Natural killer cell (primary cell): ENCODE measurements at regions not wholly inside any gene's neighbourhood (a gene's known extent, or its start where the extent isn't known, plus 50 kb on each side); places are given as distances from the start of the nearest gene placed in this dataset.

ENCODE experiments used
- ATAC-seq, 3 donors: fragments of 150-1000 bp in 2 of 3; fragments of 200-7000 bp in 1 of 3; cut with Tn5 transposase; 1 replicate in 1 of 3; 2 replicates in 2 of 3; pipeline ENCODE4 v1.10.0; 2021; ENCODE audit warnings: mild to moderate bottlenecking in 2 of 3, moderate library complexity in 2 of 3
- DNase-seq, 2 donors: peaks; one replicate each; pipeline versions ENCODE4 v3.0.0 to v3.0.0-alpha.2; 2013 to 2021; ENCODE audit warnings: mixed read lengths in 1 of 2
- H3K27ac ChIP-seq: one replicate; pipeline ENCODE4 v1.5.1; 2013; ENCODE audit warnings: mild to moderate bottlenecking, low read length
- H3K27me3 ChIP-seq: one replicate; pipeline ENCODE4 v1.6.1; 2013; ENCODE audit warnings: low read length; ENCODE audit not compliant: control insufficient read depth, insufficient read depth
- H3K36me3 ChIP-seq: one replicate; pipeline ENCODE4 v1.6.1; 2013; ENCODE audit warnings: low read length; ENCODE audit not compliant: control insufficient read depth, insufficient read depth
- H3K4me1 ChIP-seq: one replicate; pipeline ENCODE4 v1.6.1; 2013; ENCODE audit warnings: low read length; ENCODE audit not compliant: control insufficient read depth, insufficient read depth
- H3K4me3 ChIP-seq: one replicate; pipeline ENCODE4 v1.5.1; 2013; ENCODE audit warnings: low read length
- H3K9me3 ChIP-seq: one replicate; pipeline ENCODE4 v1.6.1; 2013; ENCODE audit warnings: low read length; ENCODE audit not compliant: control insufficient read depth, insufficient read depth
- H3K27ac Mint-ChIP-seq, 2 donors: one replicate each; pipeline ENCODE4 v1.8.0; 2022; ENCODE audit warnings: mild to moderate bottlenecking in 2 of 2, mixed read lengths in 2 of 2, moderate library complexity in 1 of 2
- H3K27me3 Mint-ChIP-seq, 2 donors: one replicate each; pipeline ENCODE4 v1.8.0; 2022; ENCODE audit warnings: low read depth in 2 of 2, mixed read lengths in 2 of 2
- H3K36me3 Mint-ChIP-seq: one replicate; pipeline ENCODE4 v1.8.0; 2022; ENCODE audit warnings: mixed read lengths
- H3K4me1 Mint-ChIP-seq, 2 donors: one replicate each; pipeline ENCODE4 v1.8.0; 2022; ENCODE audit warnings: mixed read lengths in 2 of 2
- H3K4me3 Mint-ChIP-seq: one replicate; pipeline ENCODE4 v1.8.0; 2022; ENCODE audit warnings: mild to moderate bottlenecking, moderate library complexity, mixed read lengths
- H3K9me3 Mint-ChIP-seq, 2 donors: one replicate each; pipeline ENCODE4 v1.8.0; 2022; ENCODE audit warnings: mixed read lengths in 2 of 2
- WGBS: methylation state at CpG from one replicate; pipeline ENCODE4 v1.1.7; 2013; ENCODE audit warnings: missing lambda C conversion rate; ENCODE audit not compliant: insufficient coverage; 5-methylcytosine and 5-hydroxymethylcytosine counted together
- intact Hi-C: fragments of 100-400 bp; cut with micrococcal nuclease; formaldehyde crosslinking; loops from one replicate; pipeline ENCODE4 v1.14.2; 2022
- TF ChIP-seq, protein P1 (sequence below): fragments of 200-600 bp; IDR thresholded peaks from one replicate; pipeline ENCODE4 v1.8.0; 2022; ENCODE audit warnings: antibody characterized with exemption

DNA sequence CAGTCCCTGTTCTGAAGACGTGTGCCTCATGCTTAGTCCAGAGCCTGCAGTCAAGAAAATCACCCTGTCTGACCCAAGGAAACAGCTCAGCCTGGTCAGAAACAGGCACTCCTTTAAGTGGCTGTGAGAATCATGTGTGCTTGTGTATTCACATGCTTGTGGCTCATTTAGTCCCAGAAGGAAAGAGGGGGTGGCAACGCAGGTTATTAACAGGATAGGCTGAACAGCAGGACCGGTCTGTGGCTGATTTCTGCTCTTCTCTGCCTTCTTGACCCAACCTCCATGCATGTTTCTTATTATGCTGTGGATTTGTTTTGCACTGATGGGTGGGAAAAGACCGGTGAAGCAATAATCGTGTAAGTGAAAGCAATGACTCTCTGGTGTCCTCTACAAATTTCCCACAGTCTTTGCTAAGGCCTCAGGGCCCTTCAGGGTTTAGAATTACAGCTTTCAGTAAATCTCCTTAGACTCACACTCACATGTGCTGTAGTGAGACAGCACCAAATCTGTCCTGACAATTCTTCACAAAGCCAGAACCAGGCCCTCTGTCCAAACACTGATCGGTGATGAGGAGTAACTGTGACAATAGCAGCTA, 288.1 kb downstream of the ETS1 start:
- Mint-ChIP-seq H3K4me1 (peaks cover 82 to 91% of the 10 kb centered on the region in 2 donors), H3K27ac (peak overlapping the region; percentile 96 to 99), H3K27me3 (no peaks in the 10 kb centered on the region), H3K4me3 (peak overlapping the region; percentile 70), H3K9me3 (no peaks in the 10 kb centered on the region), H3K36me3 (no peaks in the 10 kb centered on the region)
- TF ChIP-seq, protein P1, sequence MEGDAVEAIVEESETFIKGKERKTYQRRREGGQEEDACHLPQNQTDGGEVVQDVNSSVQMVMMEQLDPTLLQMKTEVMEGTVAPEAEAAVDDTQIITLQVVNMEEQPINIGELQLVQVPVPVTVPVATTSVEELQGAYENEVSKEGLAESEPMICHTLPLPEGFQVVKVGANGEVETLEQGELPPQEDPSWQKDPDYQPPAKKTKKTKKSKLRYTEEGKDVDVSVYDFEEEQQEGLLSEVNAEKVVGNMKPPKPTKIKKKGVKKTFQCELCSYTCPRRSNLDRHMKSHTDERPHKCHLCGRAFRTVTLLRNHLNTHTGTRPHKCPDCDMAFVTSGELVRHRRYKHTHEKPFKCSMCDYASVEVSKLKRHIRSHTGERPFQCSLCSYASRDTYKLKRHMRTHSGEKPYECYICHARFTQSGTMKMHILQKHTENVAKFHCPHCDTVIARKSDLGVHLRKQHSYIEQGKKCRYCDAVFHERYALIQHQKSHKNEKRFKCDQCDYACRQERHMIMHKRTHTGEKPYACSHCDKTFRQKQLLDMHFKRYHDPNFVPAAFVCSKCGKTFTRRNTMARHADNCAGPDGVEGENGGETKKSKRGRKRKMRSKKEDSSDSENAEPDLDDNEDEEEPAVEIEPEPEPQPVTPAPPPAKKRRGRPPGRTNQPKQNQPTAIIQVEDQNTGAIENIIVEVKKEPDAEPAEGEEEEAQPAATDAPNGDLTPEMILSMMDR, result no peak
- Histone ChIP-seq H3K36me3 (no peaks in the 10 kb centered on the region), H3K27ac (peak overlapping the region; percentile 88), H3K9me3 (no peaks in the 10 kb centered on the region), H3K4me1 (peaks cover 33% of the 10 kb centered on the region), H3K4me3 (no peak overlapping the region), H3K27me3 (no peaks in the 10 kb centered on the region)
- DNase-seq, result peak in 1 of 2 donors; percentile 40
- intact Hi-C loops, result loop anchor here (10.0 kb wide), 1 partner anchor 536 kb away; no protein-coding TSS in a partner anchor
- 41% methylated on average over 6 of the region's 6 CpGs for WGBS
- ATAC-seq, result peak in 2 of 3 donors; percentile 8 to 9

DNA sequence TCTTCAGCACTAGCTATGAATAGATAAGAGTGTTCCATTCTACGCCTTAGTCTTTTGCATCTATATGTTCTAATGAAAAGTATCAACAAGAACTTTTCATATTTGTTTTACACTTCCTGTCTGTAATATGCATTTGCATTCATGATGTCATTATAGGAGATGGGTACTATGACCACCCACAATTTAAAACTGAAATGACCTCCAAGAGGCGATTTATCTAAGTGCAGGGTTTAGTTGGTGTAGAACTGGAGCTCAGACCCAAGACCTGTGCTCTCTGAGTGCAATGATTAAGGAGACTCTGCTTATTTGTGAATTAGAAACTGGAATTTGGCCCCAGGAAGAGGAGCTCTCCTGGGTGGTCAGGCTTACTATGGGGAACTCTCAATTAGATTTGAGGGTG, 289.1 kb downstream of the ETS1 start:
- Histone ChIP-seq H3K9me3 (no peaks in the 10 kb centered on the region), H3K4me3 (no peak overlapping the region), H3K4me1 (peaks cover 25% of the 10 kb centered on the region), H3K27ac (peak overlapping the region; percentile 88), H3K27me3 (no peaks in the 10 kb centered on the region), H3K36me3 (no peaks in the 10 kb centered on the region)
- H3K4me3 Mint-ChIP-seq, result peak overlapping the region; percentile 70
- H3K27ac Mint-ChIP-seq, result peak overlapping the region; percentile 96 to 99
- intact Hi-C loops, result loop anchor here (10.0 kb wide), 1 partner anchor 537 kb away; no protein-coding TSS in a partner anchor
- DNase-seq, result no peak
- WGBS, result 83% methylated on average over 1 of the region's 2 CpGs
- no peaks in the 10 kb centered on the region for H3K36me3 Mint-ChIP-seq
- TF ChIP-seq, protein P1, result no peak
- no peaks in the 10 kb centered on the region for H3K9me3 Mint-ChIP-seq
- ATAC-seq, result no peak
- H3K27me3 Mint-ChIP-seq, result no peaks in the 10 kb centered on the region
- H3K4me1 Mint-ChIP-seq, result peaks cover 76 to 86% of the 10 kb centered on the region in 2 donors

DNA sequence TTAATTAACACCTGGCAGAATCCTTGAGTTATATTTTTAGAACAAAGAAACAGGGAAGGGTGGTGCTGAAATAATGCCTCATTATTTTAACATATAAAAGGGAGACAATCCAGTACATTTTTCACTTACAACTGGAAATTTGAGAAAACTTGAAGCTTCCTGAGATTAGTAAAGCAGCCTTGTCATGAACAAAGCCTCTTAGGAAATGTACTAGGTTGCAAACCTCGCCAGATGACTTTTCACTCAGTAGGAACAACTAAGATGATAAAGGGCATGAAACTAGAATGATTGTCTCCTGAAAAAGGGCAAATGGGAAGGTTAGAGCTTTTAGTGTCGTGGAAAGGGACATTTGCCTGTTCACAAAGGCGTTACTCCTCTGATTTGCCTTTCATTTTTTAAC, 289.6 kb downstream of the ETS1 start:
- intact Hi-C loops, result loop anchor here (10.0 kb wide), 1 partner anchor 537 kb away; no protein-coding TSS in a partner anchor
- no peak overlapping the region for H3K4me3 Mint-ChIP-seq

More for the DNA sequence above, 289.6 kb downstream of the ETS1 start:
- no peaks in the 10 kb centered on the region for H3K27me3 Mint-ChIP-seq
- ATAC-seq (no peak), DNase-seq (no peak)
- Histone ChIP-seq H3K4me3 (no peak overlapping the region), H3K9me3 (no peaks in the 10 kb centered on the region), H3K27me3 (no peaks in the 10 kb centered on the region), H3K4me1 (peaks cover 28% of the 10 kb centered on the region), H3K27ac (peak overlapping the region; percentile 50), H3K36me3 (no peaks in the 10 kb centered on the region)
- WGBS, result 88% methylated on average over 3 of the region's 3 CpGs
- H3K27ac Mint-ChIP-seq, result peak overlapping the region; percentile 96 to 99
- no peaks in the 10 kb centered on the region for H3K36me3 Mint-ChIP-seq
- H3K9me3 Mint-ChIP-seq, result no peaks in the 10 kb centered on the region
- TF ChIP-seq, protein P1, result no peak
- H3K4me1 Mint-ChIP-seq, result peaks cover 76 to 86% of the 10 kb centered on the region in 2 donors
